ENCODE measurements at regions not wholly inside any gene's neighbourhood (a gene's known extent, or its start where the extent isn't known, plus 50 kb on each side); places are given as distances from the start of the nearest gene placed in this dataset.

DNA sequence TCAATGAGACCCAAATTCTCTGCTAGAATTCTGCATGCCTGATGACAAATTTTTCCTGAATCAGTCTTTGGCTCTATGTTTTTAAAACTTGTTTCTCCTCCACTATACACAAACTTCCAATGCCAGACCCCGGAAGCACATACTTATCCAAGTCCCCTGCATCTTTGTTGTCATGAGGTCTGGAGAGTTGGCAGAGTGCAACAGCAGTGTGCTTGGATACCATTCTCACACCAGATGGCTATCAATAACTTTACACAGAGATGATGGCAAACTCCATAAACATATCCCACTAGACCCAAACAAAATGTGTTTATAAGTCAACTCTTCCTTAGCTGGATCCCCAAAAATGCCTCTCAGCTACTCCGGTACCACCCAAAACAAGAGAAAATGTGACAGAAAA, 337.7 kb upstream of the TRPC7 start:
- no TSS peak for BruUV-seq (replicated peaks)
- peaks cover 0 to 4% of the 10 kb centered on the region in 2 experiments; a peak in 2 of 4 replicates for H3K27me3 ChIP-seq (replicated peaks in 1 of 2; ENCODE audit: control insufficient read depth in 2 of 2, insufficient read depth in 2 of 2, low read length in 1 of 2)
- H3K36me3 ChIP-seq (ENCODE audit: control insufficient read depth in 2 of 2, insufficient read depth in 2 of 2, low read length in 1 of 2), result no peaks in the 10 kb centered on the region
- no peak overlapping the region for H3K4me2 ChIP-seq (ENCODE audit: control insufficient read depth, insufficient read depth)
- FAIRE-seq, result no peak
- CTCF ChIA-PET, result interaction anchor here (0.7 kb wide), 1 partner anchor 67 kb away, joined by 3 read pairs; no protein-coding TSS in a partner anchor
- ATAC-seq, result no peak
- H2AFZ ChIP-seq (ENCODE audit: control insufficient read depth, low read depth, low read length), result no peak overlapping the region
- RAD21 ChIA-PET (ENCODE audit: unreplicated experiment), result no interaction called here
- intact Hi-C loops (cut with micrococcal nuclease; ENCODE audit: unreplicated experiment) (no loop called here), in situ Hi-C loops (cut with MboI) (no loop called here)
- no peak overlapping the region for H3K4me3 ChIP-seq
- no peaks in the 10 kb centered on the region for H3K4me1 ChIP-seq (ENCODE audit: control insufficient read depth, insufficient read depth, low read length)
- 44% methylated on average over 2 of the region's 2 CpGs for WGBS (ENCODE audit: insufficient coverage, insufficient replicate concordance, low lambda C conversion rate, missing lambda C conversion rate)
- no peak overlapping the region for H3K9ac ChIP-seq (ENCODE audit: control insufficient read depth, insufficient read depth, low read length)
- SMC1A ChIA-PET (ENCODE audit: uncharacterized antibody, unreplicated experiment), result interaction anchor here (0.5 kb wide), 1 partner anchor 863 kb away, joined by 3 read pairs; no protein-coding TSS in a partner anchor
- H3K79me2 ChIP-seq (ENCODE audit: control insufficient read depth, insufficient read depth, low read length), result no peaks in the 10 kb centered on the region
- POLR2A ChIA-PET, result no interaction called here
- H3K9me3 ChIP-seq (replicated peaks; ENCODE audit: control insufficient read depth, insufficient read depth, low read length), result no peaks in the 10 kb centered on the region
- H4K20me1 ChIP-seq (ENCODE audit: control insufficient read depth, insufficient read depth), result no peaks in the 10 kb centered on the region
- DNase-seq (ENCODE audit: low read depth, low spot score), result no peak
- H3K27ac ChIP-seq (ENCODE audit: control insufficient read depth, insufficient read depth), result no peak overlapping the region
- TF ChIP-seq, protein P1, sequence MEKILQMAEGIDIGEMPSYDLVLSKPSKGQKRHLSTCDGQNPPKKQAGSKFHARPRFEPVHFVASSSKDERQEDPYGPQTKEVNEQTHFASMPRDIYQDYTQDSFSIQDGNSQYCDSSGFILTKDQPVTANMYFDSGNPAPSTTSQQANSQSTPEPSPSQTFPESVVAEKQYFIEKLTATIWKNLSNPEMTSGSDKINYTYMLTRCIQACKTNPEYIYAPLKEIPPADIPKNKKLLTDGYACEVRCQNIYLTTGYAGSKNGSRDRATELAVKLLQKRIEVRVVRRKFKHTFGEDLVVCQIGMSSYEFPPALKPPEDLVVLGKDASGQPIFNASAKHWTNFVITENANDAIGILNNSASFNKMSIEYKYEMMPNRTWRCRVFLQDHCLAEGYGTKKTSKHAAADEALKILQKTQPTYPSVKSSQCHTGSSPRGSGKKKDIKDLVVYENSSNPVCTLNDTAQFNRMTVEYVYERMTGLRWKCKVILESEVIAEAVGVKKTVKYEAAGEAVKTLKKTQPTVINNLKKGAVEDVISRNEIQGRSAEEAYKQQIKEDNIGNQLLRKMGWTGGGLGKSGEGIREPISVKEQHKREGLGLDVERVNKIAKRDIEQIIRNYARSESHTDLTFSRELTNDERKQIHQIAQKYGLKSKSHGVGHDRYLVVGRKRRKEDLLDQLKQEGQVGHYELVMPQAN (conservative IDR thresholded peaks at IDR 0.05), result no peak
- no peak for TF ChIP-seq POLR2AphosphoS2 (IDR thresholded peaks at IDR 0.05; ENCODE audit: low read depth, low read length)
- TF ChIP-seq, protein P2, sequence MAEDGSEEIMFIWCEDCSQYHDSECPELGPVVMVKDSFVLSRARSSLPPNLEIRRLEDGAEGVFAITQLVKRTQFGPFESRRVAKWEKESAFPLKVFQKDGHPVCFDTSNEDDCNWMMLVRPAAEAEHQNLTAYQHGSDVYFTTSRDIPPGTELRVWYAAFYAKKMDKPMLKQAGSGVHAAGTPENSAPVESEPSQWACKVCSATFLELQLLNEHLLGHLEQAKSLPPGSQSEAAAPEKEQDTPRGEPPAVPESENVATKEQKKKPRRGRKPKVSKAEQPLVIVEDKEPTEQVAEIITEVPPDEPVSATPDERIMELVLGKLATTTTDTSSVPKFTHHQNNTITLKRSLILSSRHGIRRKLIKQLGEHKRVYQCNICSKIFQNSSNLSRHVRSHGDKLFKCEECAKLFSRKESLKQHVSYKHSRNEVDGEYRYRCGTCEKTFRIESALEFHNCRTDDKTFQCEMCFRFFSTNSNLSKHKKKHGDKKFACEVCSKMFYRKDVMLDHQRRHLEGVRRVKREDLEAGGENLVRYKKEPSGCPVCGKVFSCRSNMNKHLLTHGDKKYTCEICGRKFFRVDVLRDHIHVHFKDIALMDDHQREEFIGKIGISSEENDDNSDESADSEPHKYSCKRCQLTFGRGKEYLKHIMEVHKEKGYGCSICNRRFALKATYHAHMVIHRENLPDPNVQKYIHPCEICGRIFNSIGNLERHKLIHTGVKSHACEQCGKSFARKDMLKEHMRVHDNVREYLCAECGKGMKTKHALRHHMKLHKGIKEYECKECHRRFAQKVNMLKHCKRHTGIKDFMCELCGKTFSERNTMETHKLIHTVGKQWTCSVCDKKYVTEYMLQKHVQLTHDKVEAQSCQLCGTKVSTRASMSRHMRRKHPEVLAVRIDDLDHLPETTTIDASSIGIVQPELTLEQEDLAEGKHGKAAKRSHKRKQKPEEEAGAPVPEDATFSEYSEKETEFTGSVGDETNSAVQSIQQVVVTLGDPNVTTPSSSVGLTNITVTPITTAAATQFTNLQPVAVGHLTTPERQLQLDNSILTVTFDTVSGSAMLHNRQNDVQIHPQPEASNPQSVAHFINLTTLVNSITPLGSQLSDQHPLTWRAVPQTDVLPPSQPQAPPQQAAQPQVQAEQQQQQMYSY (CRISPR knock-in tag; IDR thresholded peaks at IDR 0.05), result no peak
- no peak for TF ChIP-seq FOXM1 (IDR thresholded peaks at IDR 0.05; ENCODE audit: low read depth, low read length)
- TF ChIP-seq, protein P3, sequence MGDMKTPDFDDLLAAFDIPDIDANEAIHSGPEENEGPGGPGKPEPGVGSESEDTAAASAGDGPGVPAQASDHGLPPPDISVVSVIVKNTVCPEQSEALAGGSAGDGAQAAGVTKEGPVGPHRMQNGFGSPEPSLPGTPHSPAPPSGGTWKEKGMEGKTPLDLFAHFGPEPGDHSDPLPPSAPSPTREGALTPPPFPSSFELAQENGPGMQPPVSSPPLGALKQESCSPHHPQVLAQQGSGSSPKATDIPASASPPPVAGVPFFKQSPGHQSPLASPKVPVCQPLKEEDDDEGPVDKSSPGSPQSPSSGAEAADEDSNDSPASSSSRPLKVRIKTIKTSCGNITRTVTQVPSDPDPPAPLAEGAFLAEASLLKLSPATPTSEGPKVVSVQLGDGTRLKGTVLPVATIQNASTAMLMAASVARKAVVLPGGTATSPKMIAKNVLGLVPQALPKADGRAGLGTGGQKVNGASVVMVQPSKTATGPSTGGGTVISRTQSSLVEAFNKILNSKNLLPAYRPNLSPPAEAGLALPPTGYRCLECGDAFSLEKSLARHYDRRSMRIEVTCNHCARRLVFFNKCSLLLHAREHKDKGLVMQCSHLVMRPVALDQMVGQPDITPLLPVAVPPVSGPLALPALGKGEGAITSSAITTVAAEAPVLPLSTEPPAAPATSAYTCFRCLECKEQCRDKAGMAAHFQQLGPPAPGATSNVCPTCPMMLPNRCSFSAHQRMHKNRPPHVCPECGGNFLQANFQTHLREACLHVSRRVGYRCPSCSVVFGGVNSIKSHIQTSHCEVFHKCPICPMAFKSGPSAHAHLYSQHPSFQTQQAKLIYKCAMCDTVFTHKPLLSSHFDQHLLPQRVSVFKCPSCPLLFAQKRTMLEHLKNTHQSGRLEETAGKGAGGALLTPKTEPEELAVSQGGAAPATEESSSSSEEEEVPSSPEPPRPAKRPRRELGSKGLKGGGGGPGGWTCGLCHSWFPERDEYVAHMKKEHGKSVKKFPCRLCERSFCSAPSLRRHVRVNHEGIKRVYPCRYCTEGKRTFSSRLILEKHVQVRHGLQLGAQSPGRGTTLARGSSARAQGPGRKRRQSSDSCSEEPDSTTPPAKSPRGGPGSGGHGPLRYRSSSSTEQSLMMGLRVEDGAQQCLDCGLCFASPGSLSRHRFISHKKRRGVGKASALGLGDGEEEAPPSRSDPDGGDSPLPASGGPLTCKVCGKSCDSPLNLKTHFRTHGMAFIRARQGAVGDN (IDR thresholded peaks at IDR 0.05), result no peak
- TF ChIP-seq, protein P4, sequence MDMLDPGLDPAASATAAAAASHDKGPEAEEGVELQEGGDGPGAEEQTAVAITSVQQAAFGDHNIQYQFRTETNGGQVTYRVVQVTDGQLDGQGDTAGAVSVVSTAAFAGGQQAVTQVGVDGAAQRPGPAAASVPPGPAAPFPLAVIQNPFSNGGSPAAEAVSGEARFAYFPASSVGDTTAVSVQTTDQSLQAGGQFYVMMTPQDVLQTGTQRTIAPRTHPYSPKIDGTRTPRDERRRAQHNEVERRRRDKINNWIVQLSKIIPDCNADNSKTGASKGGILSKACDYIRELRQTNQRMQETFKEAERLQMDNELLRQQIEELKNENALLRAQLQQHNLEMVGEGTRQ (IDR thresholded peaks at IDR 0.05; ENCODE audit: borderline replicate concordance, low read depth, low read length), result no peak
- TF ChIP-seq, protein P5, sequence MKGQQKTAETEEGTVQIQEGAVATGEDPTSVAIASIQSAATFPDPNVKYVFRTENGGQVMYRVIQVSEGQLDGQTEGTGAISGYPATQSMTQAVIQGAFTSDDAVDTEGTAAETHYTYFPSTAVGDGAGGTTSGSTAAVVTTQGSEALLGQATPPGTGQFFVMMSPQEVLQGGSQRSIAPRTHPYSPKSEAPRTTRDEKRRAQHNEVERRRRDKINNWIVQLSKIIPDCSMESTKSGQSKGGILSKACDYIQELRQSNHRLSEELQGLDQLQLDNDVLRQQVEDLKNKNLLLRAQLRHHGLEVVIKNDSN (IDR thresholded peaks at IDR 0.05; ENCODE audit: borderline replicate concordance, extremely low read length, insufficient read depth, low read depth, low read length), result no peak
- TF ChIP-seq SREBF2 (IDR thresholded peaks at IDR 0.05; ENCODE audit: low read length), result no peak
- TF ChIP-seq STAT1 (conservative IDR thresholded peaks at IDR 0.05), result no peak
- TF ChIP-seq ZNF207 (IDR thresholded peaks at IDR 0.05; ENCODE audit: borderline replicate concordance), result no peak
- TF ChIP-seq CBFB (IDR thresholded peaks at IDR 0.05; ENCODE audit: low read depth), result no peak
- no peak for TF ChIP-seq ZNF622 (IDR thresholded peaks at IDR 0.05)

Measured in GM12878 (cell line).